ENCODE measurements at regions not wholly inside any gene's neighbourhood (a gene's known extent, or its start where the extent isn't known, plus 50 kb on each side); places are given as distances from the start of the nearest gene placed in this dataset.

DNA sequence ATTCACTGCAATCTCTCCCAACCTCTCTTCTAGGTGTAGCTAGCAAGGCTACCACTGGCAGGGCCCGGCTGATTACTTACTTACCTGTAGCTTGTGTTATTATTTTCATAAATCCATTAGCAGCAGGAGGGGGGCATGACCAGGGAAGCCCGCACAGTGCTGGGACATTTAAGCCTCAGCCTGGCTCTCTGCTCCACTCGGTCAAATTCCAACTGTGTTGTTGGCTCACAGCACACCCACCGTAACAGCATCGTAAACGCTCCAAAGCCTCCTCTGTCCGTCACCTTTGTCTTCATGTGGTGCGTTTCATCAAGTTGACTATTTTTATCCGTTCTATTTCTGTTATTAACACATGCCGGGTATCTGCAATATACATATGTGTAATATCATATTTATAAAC, 264.7 kb downstream of the NSG2 start:
- no peak for ATAC-seq
- TF ChIP-seq, protein P1, sequence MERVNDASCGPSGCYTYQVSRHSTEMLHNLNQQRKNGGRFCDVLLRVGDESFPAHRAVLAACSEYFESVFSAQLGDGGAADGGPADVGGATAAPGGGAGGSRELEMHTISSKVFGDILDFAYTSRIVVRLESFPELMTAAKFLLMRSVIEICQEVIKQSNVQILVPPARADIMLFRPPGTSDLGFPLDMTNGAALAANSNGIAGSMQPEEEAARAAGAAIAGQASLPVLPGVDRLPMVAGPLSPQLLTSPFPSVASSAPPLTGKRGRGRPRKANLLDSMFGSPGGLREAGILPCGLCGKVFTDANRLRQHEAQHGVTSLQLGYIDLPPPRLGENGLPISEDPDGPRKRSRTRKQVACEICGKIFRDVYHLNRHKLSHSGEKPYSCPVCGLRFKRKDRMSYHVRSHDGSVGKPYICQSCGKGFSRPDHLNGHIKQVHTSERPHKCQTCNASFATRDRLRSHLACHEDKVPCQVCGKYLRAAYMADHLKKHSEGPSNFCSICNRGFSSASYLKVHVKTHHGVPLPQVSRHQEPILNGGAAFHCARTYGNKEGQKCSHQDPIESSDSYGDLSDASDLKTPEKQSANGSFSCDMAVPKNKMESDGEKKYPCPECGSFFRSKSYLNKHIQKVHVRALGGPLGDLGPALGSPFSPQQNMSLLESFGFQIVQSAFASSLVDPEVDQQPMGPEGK (CRISPR knock-in tag; IDR thresholded peaks at IDR 0.05; ENCODE audit: borderline replicate concordance): no peak
- no peak for TF ChIP-seq TCF4 (CRISPR knock-in tag; IDR thresholded peaks at IDR 0.05; ENCODE audit: borderline replicate concordance)
- TF ChIP-seq ISL1 (CRISPR knock-in tag; IDR thresholded peaks at IDR 0.05): no peak
- TF ChIP-seq SNAI2 (CRISPR knock-in tag; IDR thresholded peaks at IDR 0.05): no peak

GRCh38 chr5:174310706-174311105, 265.2 kb downstream of the NSG2 start:
- TF ChIP-seq CSDC2 (CRISPR knock-in tag; IDR thresholded peaks at IDR 0.05) (no peak), CREB5 (CRISPR knock-in tag; IDR thresholded peaks at IDR 0.05; ENCODE audit: low read depth) (no peak), ZC3H10 (CRISPR knock-in tag; IDR thresholded peaks at IDR 0.05) (no peak), TOX (CRISPR knock-in tag; IDR thresholded peaks at IDR 0.05; ENCODE audit: borderline replicate concordance) (no peak), SNAI2 (CRISPR knock-in tag; IDR thresholded peaks at IDR 0.05) (no peak), ARNTL (CRISPR knock-in tag; IDR thresholded peaks at IDR 0.05; ENCODE audit: borderline replicate concordance, low read depth) (no peak), BACH2 (CRISPR knock-in tag; IDR thresholded peaks at IDR 0.05; ENCODE audit: borderline replicate concordance) (no peak), OSR1 (CRISPR knock-in tag; IDR thresholded peaks at IDR 0.05) (no peak), RARB (CRISPR knock-in tag; IDR thresholded peaks at IDR 0.05) (no peak), TSHZ2 (CRISPR knock-in tag; IDR thresholded peaks at IDR 0.05) (no peak), TCF4 (CRISPR knock-in tag; IDR thresholded peaks at IDR 0.05; ENCODE audit: borderline replicate concordance) (no peak), ZFP30 (CRISPR knock-in tag; IDR thresholded peaks at IDR 0.05) (no peak), ISL1 (CRISPR knock-in tag; IDR thresholded peaks at IDR 0.05) (no peak), ZNF70 (CRISPR knock-in tag; IDR thresholded peaks at IDR 0.05) (no peak), PPARA (CRISPR knock-in tag; IDR thresholded peaks at IDR 0.05; ENCODE audit: borderline replicate concordance) (no peak), GLIS3 (CRISPR knock-in tag; IDR thresholded peaks at IDR 0.05) (no peak)
- TF ChIP-seq, protein P1 (CRISPR knock-in tag; IDR thresholded peaks at IDR 0.05; ENCODE audit: borderline replicate concordance): no peak
- TF ChIP-seq, protein P2, sequence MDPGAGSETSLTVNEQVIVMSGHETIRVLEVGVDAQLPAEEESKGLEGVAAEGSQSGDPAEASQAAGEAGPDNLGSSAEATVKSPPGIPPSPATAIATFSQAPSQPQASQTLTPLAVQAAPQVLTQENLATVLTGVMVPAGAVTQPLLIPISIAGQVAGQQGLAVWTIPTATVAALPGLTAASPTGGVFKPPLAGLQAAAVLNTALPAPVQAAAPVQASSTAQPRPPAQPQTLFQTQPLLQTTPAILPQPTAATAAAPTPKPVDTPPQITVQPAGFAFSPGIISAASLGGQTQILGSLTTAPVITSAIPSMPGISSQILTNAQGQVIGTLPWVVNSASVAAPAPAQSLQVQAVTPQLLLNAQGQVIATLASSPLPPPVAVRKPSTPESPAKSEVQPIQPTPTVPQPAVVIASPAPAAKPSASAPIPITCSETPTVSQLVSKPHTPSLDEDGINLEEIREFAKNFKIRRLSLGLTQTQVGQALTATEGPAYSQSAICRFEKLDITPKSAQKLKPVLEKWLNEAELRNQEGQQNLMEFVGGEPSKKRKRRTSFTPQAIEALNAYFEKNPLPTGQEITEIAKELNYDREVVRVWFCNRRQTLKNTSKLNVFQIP (CRISPR knock-in tag; IDR thresholded peaks at IDR 0.05; ENCODE audit: borderline replicate concordance, low read depth): no peak
- ATAC-seq: no peak

DNA sequence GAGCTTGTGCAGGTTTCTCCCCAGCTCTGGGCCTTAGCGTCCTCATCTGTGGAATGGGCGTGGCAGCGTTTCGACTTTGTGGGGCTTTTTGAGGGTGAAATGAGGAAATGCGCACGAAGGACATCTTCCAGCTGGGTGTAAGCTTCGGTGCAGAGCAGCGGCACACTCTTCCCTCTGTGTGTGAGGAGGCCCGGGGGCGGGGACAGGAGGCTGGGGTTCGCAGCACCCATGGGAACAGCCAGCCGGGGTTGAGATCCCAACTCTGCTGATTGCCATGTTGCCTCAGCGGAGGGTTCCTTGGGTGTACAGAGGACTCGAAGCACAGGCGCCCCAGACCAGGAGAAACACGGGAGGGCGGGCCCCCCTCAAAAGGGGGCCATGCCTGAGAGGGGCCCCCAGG, 265.6 kb downstream of the NSG2 start:
- no peak for ATAC-seq
- TF ChIP-seq CSRNP3 (CRISPR knock-in tag; IDR thresholded peaks at IDR 0.05) (no peak), PPARA (CRISPR knock-in tag; IDR thresholded peaks at IDR 0.05; ENCODE audit: borderline replicate concordance) (no peak), ESRRG (CRISPR knock-in tag; IDR thresholded peaks at IDR 0.05) (no peak), BACH2 (CRISPR knock-in tag; IDR thresholded peaks at IDR 0.05; ENCODE audit: borderline replicate concordance) (no peak), ZFP3 (CRISPR knock-in tag; IDR thresholded peaks at IDR 0.05) (no peak), ARNTL (CRISPR knock-in tag; IDR thresholded peaks at IDR 0.05; ENCODE audit: borderline replicate concordance, low read depth) (no peak), ZNF565 (CRISPR knock-in tag; conservative IDR thresholded peaks at IDR 0.05; ENCODE audit: low read depth) (no peak), ZFP30 (CRISPR knock-in tag; IDR thresholded peaks at IDR 0.05) (no peak), ISL1 (CRISPR knock-in tag; IDR thresholded peaks at IDR 0.05) (no peak), ZNF70 (CRISPR knock-in tag; IDR thresholded peaks at IDR 0.05) (no peak)
- TF ChIP-seq, protein P2 (CRISPR knock-in tag; IDR thresholded peaks at IDR 0.05; ENCODE audit: borderline replicate concordance, low read depth): no peak
- TF ChIP-seq, protein P1 (CRISPR knock-in tag; IDR thresholded peaks at IDR 0.05; ENCODE audit: borderline replicate concordance): no peak

Data from SK-N-SH treated with all-trans-retinoic acid at 6 μM for 48 hours (cell line).